Endothelial cell of umbilical vein (primary cell): ENCODE measurements at regions not wholly inside any gene's neighbourhood (a gene's known extent, or its start where the extent isn't known, plus 50 kb on each side); places are given as distances from the start of the nearest gene placed in this dataset.

ENCODE experiments used
- BruUV-seq: library from RNA; stranded (reverse); fragments of 400-500 nt; replicated peaks from 2 replicates; lab custom pipeline; 2021; lab: Mats Ljungman, UMichigan
- CTCF ChIA-PET: fragments of 300-600, 350-600 bp; sonication (Branson Sonifier 250); formaldehyde crosslinking; loops from one replicate; lab custom pipeline; 2021; ENCODE audit warnings: antibody characterized with exemption, inconsistent platforms; lab: Charles Lee
- POLR2A ChIA-PET: fragments of 300-600, 350-600 bp; sonication (Branson Sonifier 250); formaldehyde crosslinking; loops from one replicate; lab custom pipeline; 2021; ENCODE audit warnings: antibody characterized with exemption, inconsistent platforms; lab: Charles Lee
- DNase-seq: peaks from one replicate; pipeline ENCODE4 v3.0.0-alpha.2; 2011; ENCODE audit warnings: low read depth, low spot score
- FAIRE-seq: peaks from 2 replicates; lab custom pipeline; 2011; peaks lifted over from hg19 to GRCh38; lab: Jason Lieb, UNC
- H2AFZ ChIP-seq: 2 replicates; pipeline ENCODE4 v1.6.0; 2012; ENCODE audit warnings: low read depth, low read length, control low read depth, inconsistent platforms
- H3K27ac ChIP-seq: 2 replicates; pipeline ENCODE4 v1.5.1; 2011; ENCODE audit warnings: low read depth, mild to moderate bottlenecking, control low read depth, low read length, moderate library complexity; ENCODE audit not compliant: insufficient read depth
- H3K27me3 ChIP-seq, 2 experiments: 2 replicates each; pipeline versions ENCODE4 v1.6.0 to v1.6.1; 2011; ENCODE audit warnings: low read length in 2 of 2, mixed read lengths in 1 of 2; ENCODE audit not compliant: control insufficient read depth in 2 of 2, insufficient read depth in 2 of 2
- H3K36me3 ChIP-seq, 2 experiments: 2 replicates in 1 of 2; 3 replicates in 1 of 2; pipeline ENCODE4 v1.5.1; 2011; ENCODE audit warnings: low read length in 2 of 2, mild to moderate bottlenecking in 1 of 2, moderate library complexity in 1 of 2; ENCODE audit not compliant: control insufficient read depth in 2 of 2, insufficient read depth in 2 of 2; ENCODE audit errors: extremely low read depth in 1 of 2
- H3K4me1 ChIP-seq: 3 replicates; pipeline ENCODE4 v1.5.1; 2011; ENCODE audit warnings: mild to moderate bottlenecking, low read length; ENCODE audit not compliant: control insufficient read depth, insufficient read depth; ENCODE audit errors: extremely low read depth
- H3K4me2 ChIP-seq: 2 replicates; pipeline ENCODE4 v1.6.1; 2011; ENCODE audit warnings: low read length, control low read depth, mixed read lengths; ENCODE audit not compliant: insufficient read depth
- H3K4me3 ChIP-seq, 3 experiments: fragments of 200-600 bp in 1 of 3; sonication (generic), shearing (Covaris generic) in 1 of 3; replicated peaks in 1 of 3; 2 replicates each; pipeline ENCODE4 v1.5.1; 2011 to 2016; ENCODE audit warnings: control low read depth in 3 of 3, low read length in 3 of 3, mild to moderate bottlenecking in 2 of 3, inconsistent platforms in 1 of 3, low read depth in 1 of 3, moderate library complexity in 1 of 3; ENCODE audit not compliant: insufficient read depth in 1 of 3
- H3K79me2 ChIP-seq: 2 replicates; pipeline ENCODE4 v1.6.0; 2012; ENCODE audit warnings: low read length, inconsistent platforms; ENCODE audit not compliant: control insufficient read depth, insufficient read depth
- H3K9ac ChIP-seq: replicated peaks from 2 replicates; pipeline ENCODE3; 2011; ENCODE audit warnings: low read length, control low read depth; ENCODE audit not compliant: insufficient read depth; ENCODE audit errors: extremely low read depth
- H3K9me1 ChIP-seq: replicated peaks from 3 replicates; pipeline ENCODE4 v1.6.0; 2011; ENCODE audit warnings: mild to moderate bottlenecking, low read length; ENCODE audit not compliant: control insufficient read depth, insufficient read depth; ENCODE audit errors: extremely low read depth
- H3K9me3 ChIP-seq: replicated peaks from 2 replicates; pipeline ENCODE4 v1.5.1; 2012; ENCODE audit warnings: low read length, inconsistent platforms; ENCODE audit not compliant: control insufficient read depth, insufficient read depth
- H4K20me1 ChIP-seq: replicated peaks from 2 replicates; pipeline ENCODE3; 2011; ENCODE audit warnings: mild to moderate bottlenecking, low read length; ENCODE audit not compliant: control insufficient read depth, insufficient read depth; ENCODE audit errors: extremely low read depth
- EZH2 ChIP-seq: IDR thresholded peaks from 2 replicates; pipeline ENCODE4 v1.6.1; 2012; ENCODE audit warnings: borderline replicate concordance, low read depth, mild to moderate bottlenecking, moderate library complexity, low read length, inconsistent platforms; ENCODE audit not compliant: severe bottlenecking
- FOS ChIP-seq: IDR thresholded peaks from 2 replicates; pipeline ENCODE4 v1.6.1; 2011; ENCODE audit warnings: mild to moderate bottlenecking, low read length, moderate library complexity, borderline replicate concordance; ENCODE audit not compliant: insufficient read depth
- JUN ChIP-seq: IDR thresholded peaks from 2 replicates; pipeline ENCODE4 v1.6.1; 2011; ENCODE audit warnings: borderline replicate concordance, low read depth; ENCODE audit not compliant: insufficient read length, insufficient read depth
- MAX ChIP-seq: IDR thresholded peaks from 2 replicates; pipeline ENCODE4 v1.6.1; 2011; ENCODE audit not compliant: insufficient read depth, insufficient read length
- MYC ChIP-seq: IDR thresholded peaks from one replicate; pipeline ENCODE4 v1.6.1; 2011; ENCODE audit warnings: mild to moderate bottlenecking, low read depth, low read length
- POLR2A ChIP-seq: IDR thresholded peaks from 2 replicates; pipeline ENCODE4 v1.6.1; 2012; ENCODE audit warnings: low read depth, mild to moderate bottlenecking, control low read depth, low read length
- POLR2AphosphoS5 ChIP-seq: IDR thresholded peaks from 2 replicates; pipeline ENCODE4 v1.6.1; 2012; ENCODE audit warnings: low read depth, mild to moderate bottlenecking, control low read depth, low read length, moderate library complexity; ENCODE audit not compliant: insufficient read depth
- dilution Hi-C: fragments of 300-500 bp; cut with MboI; formaldehyde crosslinking; loops from one replicate; pipeline ENCODE4 v1.15.0; 2019; ENCODE audit warnings: low sequenced_read_pairs; ENCODE audit not compliant: extremely low pct_ligation_motif_present
- intact Hi-C: fragments of 100-400 bp; cut with micrococcal nuclease; formaldehyde crosslinking; loops from one replicate; pipeline ENCODE4 v1.10.0; 2022
- TF ChIP-seq, protein P1 (sequence below), 2 donors: IDR thresholded peaks; 1 replicate in 1 of 2; 2 replicates in 1 of 2; pipeline ENCODE4 v1.5.1; 2011; ENCODE audit warnings: low read length in 2 of 2, mild to moderate bottlenecking in 2 of 2, moderate library complexity in 2 of 2, control low read depth in 1 of 2, inconsistent platforms in 1 of 2, low read depth in 1 of 2; ENCODE audit not compliant: insufficient read depth in 1 of 2; ENCODE audit errors: extremely low read depth in 1 of 2

DNA sequence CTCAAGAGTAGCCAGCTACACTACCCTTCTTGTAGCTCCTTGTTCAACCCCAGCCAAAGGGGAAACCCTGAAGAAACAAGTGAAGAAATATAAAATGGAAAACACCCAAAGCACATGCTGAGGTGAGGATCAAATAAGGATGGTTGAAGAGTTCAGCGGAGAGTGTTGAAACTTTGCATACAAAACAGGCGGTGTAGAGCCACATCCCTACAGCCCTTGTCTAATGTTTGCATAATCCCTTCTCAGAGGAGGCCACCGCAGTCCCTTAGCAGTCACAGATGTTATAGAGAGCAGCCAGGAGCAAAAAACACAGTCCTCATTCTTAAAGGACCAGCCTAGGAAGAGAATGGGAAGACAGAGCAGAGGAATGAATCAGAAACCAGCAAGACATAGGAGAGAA, 350.7 kb upstream of the SASH1 start:
- Histone ChIP-seq H3K9me1 (no peaks in the 10 kb centered on the region), H3K9me3 (no peaks in the 10 kb centered on the region), H3K4me3 (no peak overlapping the region), H3K79me2 (no peaks in the 10 kb centered on the region), H3K36me3 (no peaks in the 10 kb centered on the region), H3K9ac (no peak overlapping the region), H2AFZ (no peak overlapping the region), H4K20me1 (no peaks in the 10 kb centered on the region), H3K4me2 (no peak overlapping the region), H3K4me1 (no peaks in the 10 kb centered on the region), H3K27ac (no peak overlapping the region), H3K27me3 (no peaks in the 10 kb centered on the region)
- ChIA-PET CTCF (no interaction called here), POLR2A (no interaction called here)
- no TSS peak for BruUV-seq
- TF ChIP-seq POLR2A (no peak), FOS (no peak), MYC (no peak), MAX (no peak), JUN (no peak)
- TF ChIP-seq, protein P1, sequence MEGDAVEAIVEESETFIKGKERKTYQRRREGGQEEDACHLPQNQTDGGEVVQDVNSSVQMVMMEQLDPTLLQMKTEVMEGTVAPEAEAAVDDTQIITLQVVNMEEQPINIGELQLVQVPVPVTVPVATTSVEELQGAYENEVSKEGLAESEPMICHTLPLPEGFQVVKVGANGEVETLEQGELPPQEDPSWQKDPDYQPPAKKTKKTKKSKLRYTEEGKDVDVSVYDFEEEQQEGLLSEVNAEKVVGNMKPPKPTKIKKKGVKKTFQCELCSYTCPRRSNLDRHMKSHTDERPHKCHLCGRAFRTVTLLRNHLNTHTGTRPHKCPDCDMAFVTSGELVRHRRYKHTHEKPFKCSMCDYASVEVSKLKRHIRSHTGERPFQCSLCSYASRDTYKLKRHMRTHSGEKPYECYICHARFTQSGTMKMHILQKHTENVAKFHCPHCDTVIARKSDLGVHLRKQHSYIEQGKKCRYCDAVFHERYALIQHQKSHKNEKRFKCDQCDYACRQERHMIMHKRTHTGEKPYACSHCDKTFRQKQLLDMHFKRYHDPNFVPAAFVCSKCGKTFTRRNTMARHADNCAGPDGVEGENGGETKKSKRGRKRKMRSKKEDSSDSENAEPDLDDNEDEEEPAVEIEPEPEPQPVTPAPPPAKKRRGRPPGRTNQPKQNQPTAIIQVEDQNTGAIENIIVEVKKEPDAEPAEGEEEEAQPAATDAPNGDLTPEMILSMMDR (IDR thresholded peaks at IDR 0.05; ENCODE audit: extremely low read depth in 1 of 2, insufficient read depth in 1 of 2, low read depth in 1 of 2, low read length in 2 of 2): no peak
- intact Hi-C loops (no loop called here), dilution Hi-C loops (no loop called here)
- no peak for FAIRE-seq
- no peak for DNase-seq

- ChIA-PET CTCF (interaction anchor here (0.9 kb wide), 1 partner anchor 11 kb away, joined by 4 read pairs; no protein-coding TSS in a partner anchor), POLR2A (no interaction called here)
- Histone ChIP-seq H3K27ac (no peak overlapping the region), H3K9me1 (no peaks in the 10 kb centered on the region), H3K27me3 (no peaks in the 10 kb centered on the region), H3K4me1 (no peaks in the 10 kb centered on the region), H4K20me1 (no peaks in the 10 kb centered on the region), H3K4me3 (no peak overlapping the region), H3K4me2 (no peak overlapping the region), H3K9me3 (no peaks in the 10 kb centered on the region), H2AFZ (no peak overlapping the region), H3K79me2 (no peaks in the 10 kb centered on the region), H3K9ac (no peak overlapping the region), H3K36me3 (no peaks in the 10 kb centered on the region)
- intact Hi-C loops (no loop called here), dilution Hi-C loops (no loop called here)
- no peak for DNase-seq
- TF ChIP-seq, protein P1 (IDR thresholded peaks at IDR 0.05; ENCODE audit: extremely low read depth in 1 of 2, insufficient read depth in 1 of 2, low read depth in 1 of 2, low read length in 2 of 2): no peak
- TF ChIP-seq POLR2A (no peak), MAX (no peak), POLR2AphosphoS5 (no peak), MYC (no peak), JUN (no peak), EZH2 (no peak), FOS (no peak)
- BruUV-seq: no TSS peak
- no peak for FAIRE-seq
These were observed 343.6 kb upstream of the SASH1 start for GRCh38 chr6:147999001-147999540.
